H1 (cell line): ENCODE measurements at regions not wholly inside any gene's neighbourhood (a gene's known extent, or its start where the extent isn't known, plus 50 kb on each side); places are given as distances from the start of the nearest gene placed in this dataset.

ENCODE experiments used
- CTCF ChIA-PET: fragments of 300-600 bp; sonication (Branson Sonifier 250); formaldehyde crosslinking; loops from one replicate; lab custom pipeline; 2021; ENCODE audit not compliant: partially characterized antibody; lab: Charles Lee
- POLR2A ChIA-PET: fragments of 300-600 bp; sonication (Branson Sonifier 250); formaldehyde crosslinking; loops from one replicate; lab custom pipeline; 2021; ENCODE audit warnings: inconsistent platforms; ENCODE audit not compliant: partially characterized antibody; lab: Charles Lee
- DNase-seq, 2 experiments: peaks; one replicate each; pipeline versions ENCODE4 v3.0.0 to v3.0.0-alpha.2; 2010 to 2022; ENCODE audit warnings: low spot score in 2 of 2, low read depth in 1 of 2, mixed read lengths in 1 of 2
- FAIRE-seq: peaks from 2 replicates; lab custom pipeline; 2011; peaks lifted over from hg19 to GRCh38; lab: Jason Lieb, UNC
- H2AFZ ChIP-seq: 2 replicates; pipeline ENCODE4 v1.8.1; 2012; ENCODE audit warnings: low read length, inconsistent platforms
- H2AK5ac ChIP-seq: 2 replicates; pipeline ENCODE4 v1.6.1; 2013; ENCODE audit warnings: low read depth, low read length
- H2BK120ac ChIP-seq: replicated peaks from 2 replicates; pipeline ENCODE3; 2013; ENCODE audit warnings: low read depth, low read length, inconsistent platforms
- H2BK12ac ChIP-seq: 2 replicates; pipeline ENCODE4 v1.6.1; 2013; ENCODE audit warnings: low read depth, low read length
- H2BK15ac ChIP-seq: 2 replicates; pipeline ENCODE4 v1.6.1; 2013; ENCODE audit warnings: low read length
- H2BK20ac ChIP-seq: 2 replicates; pipeline ENCODE4 v1.6.1; 2013; ENCODE audit warnings: low read length
- H2BK5ac ChIP-seq: 2 replicates; pipeline ENCODE4 v1.6.1; 2013; ENCODE audit warnings: low read depth, low read length
- H3K14ac ChIP-seq: 2 replicates; pipeline ENCODE4 v1.6.1; 2013; ENCODE audit warnings: inconsistent platforms; ENCODE audit not compliant: insufficient read length
- H3K18ac ChIP-seq: 2 replicates; pipeline ENCODE4 v1.6.1; 2013; ENCODE audit warnings: low read length; ENCODE audit errors: extremely low read depth
- H3K23ac ChIP-seq: 2 replicates; pipeline ENCODE4 v1.6.1; 2013; ENCODE audit warnings: inconsistent platforms; ENCODE audit not compliant: insufficient read length
- H3K23me2 ChIP-seq: 2 replicates; pipeline ENCODE4 v1.6.1; 2013; ENCODE audit warnings: low read depth, low read length
- H3K27ac ChIP-seq: 2 replicates; pipeline ENCODE4 v1.6.1; 2011; ENCODE audit warnings: low read depth, low read length, inconsistent platforms
- H3K27me3 ChIP-seq, 4 experiments: replicated peaks in 1 of 4; 1 replicate in 1 of 4; 2 replicates in 3 of 4; pipeline versions ENCODE4 v1.6.1 to v1.8.1; 2011 to 2013; ENCODE audit warnings: low read length in 3 of 4, mild to moderate bottlenecking in 3 of 4, inconsistent platforms in 2 of 4, mixed read lengths in 2 of 4, moderate library complexity in 1 of 4; ENCODE audit not compliant: control insufficient read depth in 3 of 4, insufficient read depth in 3 of 4; ENCODE audit errors: extremely low read depth in 1 of 4
- H3K36me3 ChIP-seq, 4 experiments: 2 replicates each; pipeline versions ENCODE4 v1.6.1 to v1.8.1; 2011 to 2013; ENCODE audit warnings: mild to moderate bottlenecking in 4 of 4, low read length in 3 of 4, moderate library complexity in 2 of 4, control low read depth in 1 of 4, inconsistent platforms in 1 of 4; ENCODE audit not compliant: insufficient read depth in 4 of 4, control insufficient read depth in 2 of 4
- H3K4ac ChIP-seq: replicated peaks from 2 replicates; pipeline ENCODE3; 2013; ENCODE audit warnings: low read length, low read depth, mixed read lengths, inconsistent platforms; ENCODE audit not compliant: insufficient read length
- H3K4me1 ChIP-seq, 4 experiments: replicated peaks in 1 of 4; 1 replicate in 1 of 4; 2 replicates in 3 of 4; pipeline versions ENCODE4 v1.6.1 to v1.8.1; 2011 to 2013; ENCODE audit warnings: low read length in 3 of 4, inconsistent platforms in 2 of 4, mixed read lengths in 1 of 4; ENCODE audit not compliant: insufficient read depth in 4 of 4, control insufficient read depth in 3 of 4
- H3K4me2 ChIP-seq, 2 experiments: 2 replicates each; pipeline versions ENCODE4 v1.6.1 to v1.8.1; 2011 to 2013; ENCODE audit warnings: low read depth in 2 of 2, low read length in 2 of 2, control low read depth in 1 of 2, inconsistent platforms in 1 of 2, mild to moderate bottlenecking in 1 of 2; ENCODE audit not compliant: insufficient read depth in 1 of 2
- H3K4me3 ChIP-seq, 4 experiments: fragments of 200-600, 300-600 bp in 1 of 4; sonication (generic), shearing (Covaris generic), sonication (Bioruptor Twin) in 1 of 4; 2 replicates each; pipeline versions ENCODE4 v1.5.1 to v1.8.1; 2011 to 2016; ENCODE audit warnings: low read length in 4 of 4, low read depth in 3 of 4, control low read depth in 2 of 4, inconsistent platforms in 2 of 4, mild to moderate bottlenecking in 2 of 4, mixed read lengths in 1 of 4, moderate library complexity in 1 of 4; ENCODE audit not compliant: insufficient read depth in 2 of 4; ENCODE audit errors: extremely low read depth in 1 of 4
- H3K56ac ChIP-seq: replicated peaks from 2 replicates; pipeline ENCODE3; 2013; ENCODE audit warnings: low read depth, mild to moderate bottlenecking, mixed read lengths, low read length, inconsistent platforms; ENCODE audit not compliant: insufficient read length
- H3K79me1 ChIP-seq: 2 replicates; pipeline ENCODE4 v1.6.1; 2013; ENCODE audit warnings: low read depth, low read length, control low read depth
- H3K79me2 ChIP-seq, 2 experiments: 2 replicates each; pipeline versions ENCODE4 v1.6.1 to v1.8.1; 2012 to 2013; ENCODE audit warnings: low read length in 2 of 2, mild to moderate bottlenecking in 2 of 2, inconsistent platforms in 1 of 2; ENCODE audit not compliant: insufficient read depth in 2 of 2, control insufficient read depth in 1 of 2
- H3K9ac ChIP-seq, 4 experiments: replicated peaks in 1 of 4; 1 replicate in 1 of 4; 2 replicates in 3 of 4; pipeline versions ENCODE4 v1.6.1 to v1.8.1; 2011 to 2013; ENCODE audit warnings: low read depth in 3 of 4, low read length in 3 of 4, control low read depth in 2 of 4, mild to moderate bottlenecking in 2 of 4, moderate library complexity in 2 of 4, inconsistent platforms in 1 of 4; ENCODE audit errors: extremely low read depth in 1 of 4
- H3K9me3 ChIP-seq, 2 experiments: 2 replicates each; pipeline versions ENCODE4 v1.6.1 to v1.8.1; 2012 to 2013; ENCODE audit warnings: mild to moderate bottlenecking in 2 of 2, moderate library complexity in 2 of 2, control low read depth in 1 of 2, inconsistent platforms in 1 of 2, low read depth in 1 of 2, low read length in 1 of 2, mixed read lengths in 1 of 2; ENCODE audit not compliant: insufficient read depth in 2 of 2
- H4K20me1 ChIP-seq, 2 experiments: replicated peaks in 1 of 2; 2 replicates each; pipeline versions ENCODE3 to v1.8.1; 2011 to 2013; ENCODE audit warnings: inconsistent platforms in 2 of 2, low read length in 2 of 2, mild to moderate bottlenecking in 1 of 2; ENCODE audit not compliant: insufficient read depth in 2 of 2, control insufficient read depth in 1 of 2
- H4K5ac ChIP-seq: 2 replicates; pipeline ENCODE4 v1.6.1; 2013; ENCODE audit warnings: low read length, low read depth, mixed read lengths, inconsistent platforms; ENCODE audit not compliant: insufficient read length
- H4K8ac ChIP-seq: 2 replicates; pipeline ENCODE4 v1.8.0; 2013; ENCODE audit warnings: mild to moderate bottlenecking, moderate library complexity, low read length, inconsistent platforms; ENCODE audit not compliant: insufficient read depth; ENCODE audit errors: extremely low read depth
- H4K91ac ChIP-seq: replicated peaks from 2 replicates; pipeline ENCODE3; 2013; ENCODE audit warnings: low read length, mixed read lengths, inconsistent platforms; ENCODE audit not compliant: insufficient read length
- BCL11A ChIP-seq, 2 experiments: IDR thresholded peaks; one replicate each; pipeline ENCODE4 v1.6.1; 2011; ENCODE audit warnings: low read depth in 2 of 2, low read length in 2 of 2, mild to moderate bottlenecking in 2 of 2
- CREB1 ChIP-seq: IDR thresholded peaks from 2 replicates; pipeline ENCODE4 v1.6.1; 2012; ENCODE audit warnings: inconsistent platforms
- E2F6 ChIP-seq: IDR thresholded peaks from 2 replicates; pipeline ENCODE4 v1.6.1; 2012; ENCODE audit warnings: inconsistent platforms
- NANOG ChIP-seq: IDR thresholded peaks from 2 replicates; pipeline ENCODE4 v1.6.1; 2011; ENCODE audit warnings: low read length, low read depth, mild to moderate bottlenecking, inconsistent platforms; ENCODE audit not compliant: insufficient read depth, poor library complexity, severe bottlenecking
- SP2 ChIP-seq: IDR thresholded peaks from 2 replicates; pipeline ENCODE4 v1.6.1; 2012; ENCODE audit warnings: mild to moderate bottlenecking, low read length, inconsistent platforms
- SUZ12 ChIP-seq: fragments of 200-600 bp; sonication (generic); IDR thresholded peaks from 2 replicates; pipeline ENCODE4 v1.6.1; 2012; ENCODE audit warnings: mild to moderate bottlenecking, inconsistent platforms, low read length, moderate library complexity, mixed read lengths
- USF2 ChIP-seq: IDR thresholded peaks from 2 replicates; pipeline ENCODE4 v1.6.1; 2011; ENCODE audit warnings: low read length, improper control_type of control experiment
- WGBS, 2 experiments: shearing (Covaris generic) in 1 of 2; methylation state at CpG; one replicate each; pipeline versions ENCODE4 v1.1.6 to v1.1.7; 2013 to 2015; ENCODE audit warnings: low lambda C conversion rate in 2 of 2, mixed read lengths in 2 of 2, inconsistent platforms in 1 of 2, low coverage in 1 of 2, missing lambda C conversion rate in 1 of 2; ENCODE audit not compliant: insufficient replicate concordance in 2 of 2, insufficient coverage in 1 of 2, insufficient read length in 1 of 2; ENCODE audit errors: extremely low coverage in 1 of 2, missing lambda C conversion rate in 1 of 2; 5-methylcytosine and 5-hydroxymethylcytosine counted together

GRCh38 chr10:78182841-78183240, 149.2 kb downstream of the RPS24 start:
- no peak overlapping the region for H2AK5ac ChIP-seq
- H3K79me2 ChIP-seq = no peaks in the 10 kb centered on the region
- H3K56ac ChIP-seq = no peak overlapping the region
- H4K5ac ChIP-seq = no peak overlapping the region
- no peak overlapping the region for H2AFZ ChIP-seq
- POLR2A ChIA-PET = no interaction called here
- H3K9ac ChIP-seq = no peak overlapping the region
- H3K18ac ChIP-seq = no peak overlapping the region
- no peaks in the 10 kb centered on the region; a peak in 1 of 7 replicates for H3K27me3 ChIP-seq
- no peak overlapping the region for H4K91ac ChIP-seq
- no peak for DNase-seq
- H4K20me1 ChIP-seq = no peaks in the 10 kb centered on the region
- H3K4me1 ChIP-seq = peaks cover 0 to 16% (median 7%) of the 10 kb centered on the region in 4 experiments; a peak in 5 of 7 replicates
- no peak overlapping the region for H3K4ac ChIP-seq
- no peak overlapping the region for H3K4me2 ChIP-seq
- no peak for TF ChIP-seq SP2
- TF ChIP-seq CREB1 = no peak
- TF ChIP-seq NANOG = no peak
- no peak for TF ChIP-seq SUZ12
- no peak for TF ChIP-seq USF2
- no peak for TF ChIP-seq BCL11A (IDR thresholded peaks at IDR 0.05; ENCODE audit: low read depth in 2 of 2, low read length in 2 of 2)
- TF ChIP-seq E2F6 = no peak
- no peaks in the 10 kb centered on the region for H3K23me2 ChIP-seq
- H3K27ac ChIP-seq = no peak overlapping the region
- 67% methylated on average over 1 of the region's 1 CpG; no CpG with 5 or more reads in 1 of the 2 experiments for WGBS, 2 experiments
- H3K79me1 ChIP-seq = no peaks in the 10 kb centered on the region
- no peak overlapping the region for H2BK12ac ChIP-seq
- H2BK120ac ChIP-seq = no peak overlapping the region
- CTCF ChIA-PET = interaction anchor here (0.7 kb wide), 1 partner anchor 136 kb away, joined by 3 read pairs; no protein-coding TSS in a partner anchor
- H3K36me3 ChIP-seq = no peaks in the 10 kb centered on the region
- H3K9me3 ChIP-seq = no peaks in the 10 kb centered on the region
- H2BK5ac ChIP-seq = no peak overlapping the region
- no peak overlapping the region for H4K8ac ChIP-seq
- H3K23ac ChIP-seq = no peak overlapping the region
- no peak for FAIRE-seq
- H3K4me3 ChIP-seq = no peak overlapping the region
- H2BK15ac ChIP-seq = no peak overlapping the region
- H2BK20ac ChIP-seq = no peak overlapping the region
- H3K14ac ChIP-seq = no peak overlapping the region
